ENCODE measurements at regions not wholly inside any gene's neighbourhood (a gene's known extent, or its start where the extent isn't known, plus 50 kb on each side); places are given as distances from the start of the nearest gene placed in this dataset.

- Mint-ChIP-seq H3K27me3 (peaks cover 79% of the 10 kb centered on the region), H3K4me1 (peaks cover 9% of the 10 kb centered on the region), H3K36me3 (no peaks in the 10 kb centered on the region), H3K4me3 (no peak overlapping the region), H3K27ac (no peak overlapping the region), H3K9me3 (ENCODE audit: low read depth) (no peaks in the 10 kb centered on the region)
- CTCF ChIA-PET: interaction anchor here (0.8 to 1.8 kb wide), 2 partner anchors 9 to 249 kb away, joined by 3 to 9 read pairs; no protein-coding TSS in a partner anchor
- no peak for DNase-seq
- ATAC-seq: no peak
These were observed 113.2 kb upstream of the BEND6 start for GRCh38 chr6:56841751-56842150.

DNA sequence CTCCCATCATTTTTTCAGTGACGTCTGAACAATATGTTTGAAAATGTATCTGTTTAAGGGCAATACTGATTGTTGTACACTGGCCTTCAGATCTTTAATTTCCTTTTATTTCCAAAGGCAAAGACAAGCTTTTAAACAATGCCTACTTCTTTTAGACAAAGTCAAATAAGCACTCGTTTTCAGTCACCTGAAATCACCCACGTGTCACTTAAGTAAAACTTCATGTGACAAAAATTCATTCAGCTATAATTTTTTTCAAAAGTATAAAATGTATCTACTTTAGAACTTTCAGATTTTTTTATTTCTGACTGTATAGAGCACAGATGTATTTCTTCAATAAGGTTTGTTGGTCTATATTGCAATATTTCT is 113.5 kb upstream of the BEND6 start:
- H3K4me1 Mint-ChIP-seq: peaks cover 9% of the 10 kb centered on the region
- peaks cover 76% of the 10 kb centered on the region for H3K27me3 Mint-ChIP-seq
- CTCF ChIA-PET: interaction anchor here (0.7 to 1.8 kb wide), 3 partner anchors 9 to 248 kb away, joined by 3 to 9 read pairs (median 3); no protein-coding TSS in a partner anchor
- H3K4me3 Mint-ChIP-seq: no peak overlapping the region
- DNase-seq (no peak), ATAC-seq (no peak)
- no peak overlapping the region for H3K27ac Mint-ChIP-seq
- H3K9me3 Mint-ChIP-seq (ENCODE audit: low read depth): no peaks in the 10 kb centered on the region
- no peaks in the 10 kb centered on the region for H3K36me3 Mint-ChIP-seq

GRCh38 chr6:56840467-56841380 is 114.2 kb upstream of the BEND6 start:
- Mint-ChIP-seq H3K9me3 (ENCODE audit: low read depth) (no peaks in the 10 kb centered on the region), H3K4me3 (no peak overlapping the region), H3K27me3 (peaks cover 71% of the 10 kb centered on the region), H3K36me3 (no peaks in the 10 kb centered on the region), H3K27ac (no peak overlapping the region), H3K4me1 (peaks cover 9% of the 10 kb centered on the region)
- DNase-seq: no peak
- CTCF ChIA-PET: interaction anchor here (0.7 to 1.8 kb wide), 3 partner anchors 9 to 248 kb away, joined by 3 to 9 read pairs (median 3); no protein-coding TSS in a partner anchor
- no peak for ATAC-seq

DNA sequence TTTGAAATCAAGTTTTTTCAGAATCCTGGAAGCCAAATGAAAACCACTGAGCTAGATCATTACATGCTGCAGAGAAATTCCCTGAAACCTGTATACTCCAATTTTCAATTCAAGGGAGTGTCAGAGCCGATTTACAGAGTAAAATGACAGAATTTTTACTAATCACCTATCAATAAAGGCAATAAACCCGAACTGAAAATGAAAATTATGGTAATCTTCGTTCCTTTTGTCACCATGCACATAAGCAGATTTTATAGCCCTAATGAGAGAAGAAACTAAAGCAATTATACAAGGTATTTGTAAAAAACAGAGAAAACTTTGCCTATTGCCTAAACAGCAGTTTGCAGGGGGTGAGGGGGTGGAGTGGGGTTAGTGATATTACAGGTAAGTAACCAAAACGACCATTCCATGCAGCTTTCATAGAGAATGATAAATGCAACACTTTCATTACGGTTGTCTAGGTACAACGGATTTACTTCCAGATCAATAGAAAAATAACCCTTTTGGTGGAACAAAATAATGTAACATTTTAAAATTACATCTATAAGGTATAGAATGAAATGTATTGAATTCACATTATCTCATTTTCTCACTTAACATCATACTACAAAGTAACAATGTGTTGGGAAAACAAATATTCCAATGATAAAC is 115.2 kb upstream of the BEND6 start:
- no peaks in the 10 kb centered on the region for H3K9me3 Mint-ChIP-seq (ENCODE audit: low read depth)
- CTCF ChIA-PET: interaction anchor here (1.8 kb wide), 1 partner anchor 11 kb away, joined by 9 read pairs; no protein-coding TSS in a partner anchor
- H3K4me3 Mint-ChIP-seq: no peak overlapping the region
- no peaks in the 10 kb centered on the region for H3K36me3 Mint-ChIP-seq
- H3K4me1 Mint-ChIP-seq: peaks cover 9% of the 10 kb centered on the region
- no peak for DNase-seq
- no peak overlapping the region for H3K27ac Mint-ChIP-seq
- ATAC-seq: no peak
- H3K27me3 Mint-ChIP-seq: peaks cover 70% of the 10 kb centered on the region

DNA sequence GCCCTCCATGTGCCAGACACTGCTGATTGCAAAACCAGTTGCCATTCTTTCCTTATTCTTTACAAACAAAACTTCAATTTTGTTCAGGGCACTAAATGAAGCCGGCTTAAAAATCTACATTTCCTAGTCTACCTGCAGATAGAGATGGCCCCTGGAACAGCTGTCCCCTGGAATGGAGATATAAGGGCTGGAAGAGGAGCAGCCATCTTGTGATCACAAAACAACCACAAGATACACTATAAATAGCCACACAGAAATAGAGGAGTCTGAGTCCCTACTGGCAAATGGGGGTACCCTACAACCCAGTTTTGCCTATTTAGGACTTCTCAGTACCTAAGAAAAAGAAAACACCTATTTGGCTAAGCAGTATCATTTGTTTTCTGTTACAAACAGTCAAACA is 115.9 kb upstream of the BEND6 start:
- Mint-ChIP-seq H3K27ac (no peak overlapping the region), H3K4me1 (peaks cover 8% of the 10 kb centered on the region), H3K4me3 (no peak overlapping the region), H3K27me3 (peaks cover 68% of the 10 kb centered on the region), H3K36me3 (no peaks in the 10 kb centered on the region), H3K9me3 (ENCODE audit: low read depth) (no peaks in the 10 kb centered on the region)
- ATAC-seq (no peak), DNase-seq (no peak)
- CTCF ChIA-PET: no interaction called here

DNA sequence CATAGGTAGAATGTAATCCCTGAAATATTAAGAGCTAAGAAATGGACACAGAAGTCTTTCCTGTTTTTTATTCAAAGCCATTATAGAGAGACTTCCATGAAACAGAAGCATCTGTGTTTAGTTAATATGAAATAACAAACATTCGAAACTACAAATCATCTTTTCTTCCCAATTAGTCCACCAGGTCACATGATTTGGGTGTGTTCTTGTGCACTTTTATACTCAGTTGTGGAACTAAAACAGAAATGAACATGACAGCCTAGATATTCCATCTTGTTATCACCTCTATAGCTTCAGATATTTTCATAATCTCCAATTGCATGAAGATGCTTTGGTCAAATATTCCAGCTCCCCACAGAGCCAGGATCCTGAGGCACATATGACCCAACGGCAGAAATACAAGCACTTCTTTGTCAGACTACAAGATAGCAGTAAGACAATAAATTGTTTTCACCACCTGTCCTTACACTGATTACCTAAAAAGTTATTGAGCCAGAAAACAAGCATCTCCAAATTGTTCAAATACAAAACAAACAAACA is 116.8 kb upstream of the BEND6 start:
- CTCF ChIA-PET: no interaction called here
- Mint-ChIP-seq H3K9me3 (ENCODE audit: low read depth) (no peaks in the 10 kb centered on the region), H3K4me3 (no peak overlapping the region), H3K36me3 (no peaks in the 10 kb centered on the region), H3K4me1 (peaks cover 6% of the 10 kb centered on the region), H3K27ac (no peak overlapping the region), H3K27me3 (peaks cover 66% of the 10 kb centered on the region)
- ATAC-seq (no peak), DNase-seq (no peak)

GRCh38 chr6:56837322-56837894 is 117.5 kb upstream of the BEND6 start:
- Mint-ChIP-seq H3K27ac (no peak overlapping the region), H3K36me3 (no peaks in the 10 kb centered on the region), H3K4me1 (no peaks in the 10 kb centered on the region), H3K9me3 (ENCODE audit: low read depth) (no peaks in the 10 kb centered on the region), H3K27me3 (peaks cover 60% of the 10 kb centered on the region), H3K4me3 (no peak overlapping the region)
- ATAC-seq (no peak), DNase-seq (no peak)
- CTCF ChIA-PET: no interaction called here

GRCh38 chr6:56835612-56836011 is 119.3 kb upstream of the BEND6 start:
- DNase-seq (no peak), ATAC-seq (no peak)
- Mint-ChIP-seq H3K36me3 (no peaks in the 10 kb centered on the region), H3K27me3 (peaks cover 51% of the 10 kb centered on the region), H3K4me3 (no peak overlapping the region), H3K9me3 (ENCODE audit: low read depth) (no peaks in the 10 kb centered on the region), H3K4me1 (no peaks in the 10 kb centered on the region), H3K27ac (no peak overlapping the region)
- CTCF ChIA-PET: no interaction called here

DNA sequence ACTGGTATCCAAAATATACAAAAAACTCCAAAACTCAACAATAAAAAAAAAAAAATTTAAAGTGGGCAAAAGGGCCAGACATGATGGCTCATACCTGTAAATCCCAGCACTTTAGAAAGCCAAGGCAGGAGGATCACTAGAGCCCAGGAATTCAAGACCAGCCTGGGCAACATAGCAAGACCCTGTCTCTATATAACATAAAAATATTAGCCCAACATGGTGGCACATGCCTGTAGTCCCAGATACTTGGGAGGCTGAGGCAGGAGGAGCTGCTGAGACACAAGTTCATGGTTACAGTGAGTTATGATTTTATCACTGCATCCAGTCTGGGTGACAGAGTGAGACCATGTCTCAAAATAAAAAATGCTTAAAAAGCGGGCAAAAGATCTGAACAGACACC is 121.0 kb upstream of the BEND6 start:
- H3K4me1 Mint-ChIP-seq: no peaks in the 10 kb centered on the region
- H3K36me3 Mint-ChIP-seq: no peaks in the 10 kb centered on the region
- H3K4me3 Mint-ChIP-seq: no peak overlapping the region
- H3K9me3 Mint-ChIP-seq (ENCODE audit: low read depth): no peaks in the 10 kb centered on the region
- CTCF ChIA-PET: no interaction called here
- no peak overlapping the region for H3K27ac Mint-ChIP-seq
- peaks cover 45% of the 10 kb centered on the region for H3K27me3 Mint-ChIP-seq
- DNase-seq: no peak
- ATAC-seq: no peak

- Mint-ChIP-seq H3K36me3 (no peaks in the 10 kb centered on the region), H3K4me1 (no peaks in the 10 kb centered on the region), H3K27ac (no peak overlapping the region), H3K27me3 (peaks cover 43% of the 10 kb centered on the region), H3K9me3 (ENCODE audit: low read depth) (no peaks in the 10 kb centered on the region), H3K4me3 (no peak overlapping the region)
- DNase-seq: no peak
- CTCF ChIA-PET: no interaction called here
- ATAC-seq: no peak
These were observed 121.6 kb upstream of the BEND6 start for GRCh38 chr6:56833127-56833791.

- CTCF ChIA-PET: interaction anchor here (1.2 kb wide), 1 partner anchor 9 kb away, joined by 3 read pairs; no protein-coding TSS in a partner anchor
- H3K9me3 Mint-ChIP-seq (ENCODE audit: low read depth): no peaks in the 10 kb centered on the region
- DNase-seq (no peak), ATAC-seq (no peak)
- H3K36me3 Mint-ChIP-seq: no peaks in the 10 kb centered on the region
- H3K27me3 Mint-ChIP-seq: peaks cover 35% of the 10 kb centered on the region
- H3K4me1 Mint-ChIP-seq: no peaks in the 10 kb centered on the region
- H3K4me3 Mint-ChIP-seq: no peak overlapping the region
- no peak overlapping the region for H3K27ac Mint-ChIP-seq
These were observed 122.7 kb upstream of the BEND6 start for GRCh38 chr6:56832225-56832624.

- no peaks in the 10 kb centered on the region for H3K36me3 Mint-ChIP-seq
- no peaks in the 10 kb centered on the region for H3K4me1 Mint-ChIP-seq
- H3K9me3 Mint-ChIP-seq (ENCODE audit: low read depth): no peaks in the 10 kb centered on the region
- no peak overlapping the region for H3K27ac Mint-ChIP-seq
- peaks cover 34% of the 10 kb centered on the region for H3K27me3 Mint-ChIP-seq
- DNase-seq (no peak), ATAC-seq (no peak)
- CTCF ChIA-PET: no interaction called here
- no peak overlapping the region for H3K4me3 Mint-ChIP-seq
These were observed 123.6 kb upstream of the BEND6 start for GRCh38 chr6:56831334-56831733.
